Epithelial cell of proximal tubule (primary cell): ENCODE measurements at regions not wholly inside any gene's neighbourhood (a gene's known extent, or its start where the extent isn't known, plus 50 kb on each side); places are given as distances from the start of the nearest gene placed in this dataset.

ENCODE experiments used
- DNase-seq: peaks from one replicate; pipeline ENCODE4 v3.0.0-alpha.2; 2011; ENCODE audit warnings: low read depth
- H3K4me3 ChIP-seq: 2 replicates; pipeline ENCODE4 v1.5.1; 2011; ENCODE audit warnings: low read depth, mild to moderate bottlenecking, low read length
- CTCF ChIP-seq: conservative IDR thresholded peaks from 2 replicates; pipeline ENCODE4 v1.5.1; 2012; ENCODE audit warnings: low read depth, mild to moderate bottlenecking, low read length

- DNase-seq = no peak
- no peak overlapping the region for H3K4me3 ChIP-seq
- no peak for TF ChIP-seq CTCF
These were observed 147.5 kb upstream of the CASK start for GRCh38 chrX:42070866-42071265.

GRCh38 chrX:42054256-42054655 lies 130.9 kb upstream of the CASK start:
- TF ChIP-seq CTCF = no peak
- no peak for DNase-seq
- no peak overlapping the region for H3K4me3 ChIP-seq

- no peak for TF ChIP-seq CTCF
- H3K4me3 ChIP-seq = no peak overlapping the region
- DNase-seq = no peak
These were observed 127.0 kb upstream of the CASK start for GRCh38 chrX:42050345-42050744.

GRCh38 chrX:42047886-42048285 lies 124.5 kb upstream of the CASK start:
- DNase-seq = no peak
- no peak overlapping the region for H3K4me3 ChIP-seq
- TF ChIP-seq CTCF = no peak

GRCh38 chrX:42028109-42028508 lies 104.8 kb upstream of the CASK start:
- H3K4me3 ChIP-seq = no peak overlapping the region
- no peak for TF ChIP-seq CTCF
- no peak for DNase-seq

- no peak for DNase-seq
- no peak overlapping the region for H3K4me3 ChIP-seq
- TF ChIP-seq CTCF = no peak
These were observed 104.1 kb upstream of the CASK start for GRCh38 chrX:42027367-42028000.

GRCh38 chrX:42025861-42026260 lies 102.5 kb upstream of the CASK start:
- no peak for DNase-seq

More at GRCh38 chrX:42025861-42026260, 102.5 kb upstream of the CASK start:
- no peak overlapping the region for H3K4me3 ChIP-seq
- TF ChIP-seq CTCF = no peak
